HepG2 (cell line): ENCODE measurements at regions not wholly inside any gene's neighbourhood (a gene's known extent, or its start where the extent isn't known, plus 50 kb on each side); places are given as distances from the start of the nearest gene placed in this dataset.

ENCODE experiments used
- ATAC-seq: fragments of 200-7000 bp; cut with Tn5 transposase; 3 replicates; pipeline ENCODE4 v1.9.1; 2020; ENCODE audit warnings: mild to moderate bottlenecking, moderate library complexity
- BruUV-seq: library from RNA; stranded (reverse); fragments of 400-500 nt; replicated peaks from 2 replicates; lab custom pipeline; 2021; lab: Mats Ljungman, UMichigan
- CTCF ChIA-PET: fragments of 300-600 bp; formaldehyde crosslinking; extraction: SDS; loops from one replicate; lab custom pipeline; 2021; ENCODE audit warnings: low total read pairs, inconsistent platforms, low intra/inter-chr PET ratio; lab: Yijun Ruan, JAX
- POLR2A ChIA-PET: fragments of 350-600 bp; sonication (Branson Sonifier 250); formaldehyde crosslinking; loops from one replicate; lab custom pipeline; 2020; ENCODE audit warnings: antibody characterized with exemption, inconsistent platforms; lab: Yijun Ruan, JAX
- DNase-seq: peaks from one replicate; pipeline ENCODE4 v3.0.0-alpha.2; 2015; ENCODE audit warnings: low spot score
- FAIRE-seq: peaks from 3 replicates; lab custom pipeline; 2011; peaks lifted over from hg19 to GRCh38; lab: Jason Lieb, UNC
- H2AFZ ChIP-seq: one replicate; pipeline ENCODE4 v1.6.1; 2011; ENCODE audit warnings: low read length, inconsistent platforms
- H3K27ac ChIP-seq: fragments of 300-600 bp; 3 replicates; pipeline ENCODE4 v1.8.0; 2011; ENCODE audit warnings: mixed run types, mild to moderate bottlenecking, mixed read lengths, low read length, inconsistent platforms; ENCODE audit not compliant: insufficient read depth; ENCODE audit errors: extremely low read length
- H3K27me3 ChIP-seq, 2 experiments: fragments of 200-600 bp in 1 of 2; 2 replicates in 1 of 2; 3 replicates in 1 of 2; pipeline versions ENCODE4 v1.6.0 to v1.8.0; 2011; ENCODE audit warnings: low read length in 2 of 2, mild to moderate bottlenecking in 2 of 2, moderate library complexity in 2 of 2, inconsistent platforms in 1 of 2; ENCODE audit not compliant: insufficient read depth in 2 of 2, control insufficient read depth in 1 of 2
- H3K36me3 ChIP-seq, 2 experiments: fragments of 200-600 bp in 1 of 2; replicated peaks in 1 of 2; 2 replicates in 1 of 2; 3 replicates in 1 of 2; pipeline versions ENCODE4 v1.5.1 to v1.8.0; 2011; ENCODE audit warnings: low read length in 2 of 2, inconsistent platforms in 1 of 2; ENCODE audit not compliant: insufficient read depth in 2 of 2, control insufficient read depth in 1 of 2
- H3K4me1 ChIP-seq: 2 replicates; pipeline ENCODE4 v1.5.1; 2012; ENCODE audit warnings: low read length, inconsistent platforms; ENCODE audit not compliant: insufficient read depth
- H3K4me2 ChIP-seq: 2 replicates; pipeline ENCODE4 v1.6.0; 2011; ENCODE audit warnings: low read depth, low read length, inconsistent platforms
- H3K4me3 ChIP-seq, 3 experiments: fragments of 200-600 bp in 1 of 3; sonication (generic), shearing (Covaris generic) in 1 of 3; replicated peaks in 1 of 3; 2 replicates each; pipeline ENCODE4 v1.5.1; 2011 to 2016; ENCODE audit warnings: low read length in 3 of 3, inconsistent platforms in 2 of 3, low read depth in 2 of 3, mild to moderate bottlenecking in 2 of 3, control low read depth in 1 of 3, mixed read lengths in 1 of 3; ENCODE audit not compliant: insufficient read depth in 1 of 3
- H3K79me2 ChIP-seq: one replicate; pipeline ENCODE4 v1.6.1; 2011; ENCODE audit warnings: low read length, inconsistent platforms; ENCODE audit not compliant: insufficient read depth
- H3K9ac ChIP-seq: 2 replicates; pipeline ENCODE4 v1.6.0; 2011; ENCODE audit warnings: mild to moderate bottlenecking, low read depth, low read length, inconsistent platforms; ENCODE audit not compliant: insufficient read depth
- H3K9me3 ChIP-seq: 2 replicates; pipeline ENCODE4 v1.5.1; 2012; ENCODE audit warnings: mild to moderate bottlenecking, low read length
- H4K20me1 ChIP-seq: 2 replicates; pipeline ENCODE4 v1.6.0; 2011; ENCODE audit warnings: inconsistent platforms, mild to moderate bottlenecking, low read length, moderate library complexity; ENCODE audit not compliant: insufficient read depth
- GTF3A ChIP-seq: sonication (generic); formaldehyde crosslinking; conservative IDR thresholded peaks from 2 replicates; pipeline ENCODE4 v1.4.0; 2020; ENCODE audit warnings: mild to moderate bottlenecking, missing genetic modification reagents
- HMGXB3 ChIP-seq: sonication (generic); formaldehyde crosslinking; IDR thresholded peaks from 2 replicates; pipeline ENCODE4 v1.4.0; 2020; ENCODE audit warnings: missing genetic modification reagents, borderline replicate concordance
- MYNN ChIP-seq: sonication (generic); formaldehyde crosslinking; IDR thresholded peaks from 2 replicates; pipeline ENCODE4 v1.4.0; 2020; ENCODE audit warnings: mild to moderate bottlenecking, low read depth, missing genetic modification reagents
- NAIF1 ChIP-seq: sonication (generic); formaldehyde crosslinking; IDR thresholded peaks from 2 replicates; pipeline ENCODE4 v1.5.0; 2020; ENCODE audit warnings: mild to moderate bottlenecking, missing genetic modification reagents, borderline replicate concordance
- NR1H2 ChIP-seq: sonication (generic); formaldehyde crosslinking; IDR thresholded peaks from 2 replicates; pipeline ENCODE4 v1.8.1; 2022; ENCODE audit warnings: low read depth, missing genetic modification reagents, borderline replicate concordance
- TBP ChIP-seq: sonication (generic); formaldehyde crosslinking; IDR thresholded peaks from 2 replicates; pipeline ENCODE4 v1.5.0; 2020; ENCODE audit warnings: missing genetic modification reagents
- ZBED4 ChIP-seq: sonication (generic); formaldehyde crosslinking; IDR thresholded peaks from 2 replicates; pipeline ENCODE4 v1.4.0; 2020; ENCODE audit warnings: missing genetic modification reagents, borderline replicate concordance
- ZFX ChIP-seq: sonication (generic); formaldehyde crosslinking; IDR thresholded peaks from 2 replicates; pipeline ENCODE4 v1.4.0; 2020; ENCODE audit warnings: mild to moderate bottlenecking, low read depth, missing genetic modification reagents, moderate library complexity
- ZNF652 ChIP-seq: IDR thresholded peaks from 2 replicates; pipeline ENCODE4 v1.6.1; 2016; ENCODE audit warnings: low read depth, borderline replicate concordance
- ZNF724P ChIP-seq: sonication (generic); formaldehyde crosslinking; IDR thresholded peaks from 2 replicates; pipeline ENCODE4 v1.8.0; 2022; ENCODE audit warnings: missing genetic modification reagents, borderline replicate concordance
- ZNF777 ChIP-seq: sonication (generic); formaldehyde crosslinking; IDR thresholded peaks from 2 replicates; pipeline ENCODE4 v1.4.0; 2020; ENCODE audit warnings: missing genetic modification reagents
- ZNF792 ChIP-seq: IDR thresholded peaks from 2 replicates; pipeline ENCODE4 v1.6.1; 2016
- ZNF83 ChIP-seq: sonication (generic); formaldehyde crosslinking; IDR thresholded peaks from 2 replicates; pipeline ENCODE4 v1.4.0; 2020; ENCODE audit warnings: missing genetic modification reagents, mild to moderate bottlenecking, borderline replicate concordance
- in situ Hi-C: cut with HindIII; loops from 2 replicates; pipeline ENCODE4 v1.10.0; 2017; ENCODE audit warnings: low pct_unique_long_range_greater_than_20kb; ENCODE audit not compliant: extremely low pct_ligation_motif_present
- intact Hi-C: fragments of 100-400 bp; cut with micrococcal nuclease; formaldehyde crosslinking; loops from one replicate; pipeline ENCODE4 v1.10.0; 2022; ENCODE audit not compliant: unreplicated experiment
- TF ChIP-seq, protein P1 (sequence below): sonication (generic); IDR thresholded peaks from 2 replicates; pipeline ENCODE4 v1.6.1; 2016; ENCODE audit warnings: low read depth, borderline replicate concordance
- TF ChIP-seq, protein P2 (sequence below): sonication (generic); formaldehyde crosslinking; IDR thresholded peaks from 2 replicates; pipeline ENCODE4 v1.8.0; 2022; ENCODE audit warnings: mild to moderate bottlenecking, missing genetic modification reagents; ENCODE audit not compliant: insufficient replicate concordance

- no peak overlapping the region for H3K27ac ChIP-seq
- H2AFZ ChIP-seq = no peak overlapping the region
- no peaks in the 10 kb centered on the region for H3K36me3 ChIP-seq
- FAIRE-seq = no peak
- no TSS peak for BruUV-seq
- H3K79me2 ChIP-seq = no peaks in the 10 kb centered on the region
- no peak overlapping the region for H3K4me3 ChIP-seq
- CTCF ChIA-PET = no interaction called here
- no peak for DNase-seq
- intact Hi-C loops (no loop called here), in situ Hi-C loops (no loop called here)
- H3K4me2 ChIP-seq = no peak overlapping the region
- no peaks in the 10 kb centered on the region for H3K4me1 ChIP-seq
- no peaks in the 10 kb centered on the region for H3K27me3 ChIP-seq
- ATAC-seq = no peak
- POLR2A ChIA-PET = no interaction called here
- no peak overlapping the region for H3K9ac ChIP-seq
- H4K20me1 ChIP-seq = no peaks in the 10 kb centered on the region
- H3K9me3 ChIP-seq = peaks cover 54% of the 10 kb centered on the region
- TF ChIP-seq, protein P1, sequence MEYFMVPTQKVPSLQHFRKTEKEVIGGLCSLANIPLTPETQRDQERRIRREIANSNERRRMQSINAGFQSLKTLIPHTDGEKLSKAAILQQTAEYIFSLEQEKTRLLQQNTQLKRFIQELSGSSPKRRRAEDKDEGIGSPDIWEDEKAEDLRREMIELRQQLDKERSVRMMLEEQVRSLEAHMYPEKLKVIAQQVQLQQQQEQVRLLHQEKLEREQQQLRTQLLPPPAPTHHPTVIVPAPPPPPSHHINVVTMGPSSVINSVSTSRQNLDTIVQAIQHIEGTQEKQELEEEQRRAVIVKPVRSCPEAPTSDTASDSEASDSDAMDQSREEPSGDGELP = no peak
- TF ChIP-seq ZNF792 (no peak), ZFX (CRISPR knock-in tag) (no peak), ZBED4 (no peak), GTF3A (CRISPR knock-in tag) (no peak), ZNF724P (CRISPR knock-in tag) (no peak), MYNN (CRISPR knock-in tag) (no peak), HMGXB3 (CRISPR knock-in tag) (no peak), NR1H2 (CRISPR knock-in tag) (no peak), ZNF652 (no peak), ZNF777 (CRISPR knock-in tag) (no peak), ZNF83 (CRISPR knock-in tag) (no peak), TBP (CRISPR knock-in tag) (no peak), NAIF1 (CRISPR knock-in tag) (no peak)
- TF ChIP-seq, protein P2, sequence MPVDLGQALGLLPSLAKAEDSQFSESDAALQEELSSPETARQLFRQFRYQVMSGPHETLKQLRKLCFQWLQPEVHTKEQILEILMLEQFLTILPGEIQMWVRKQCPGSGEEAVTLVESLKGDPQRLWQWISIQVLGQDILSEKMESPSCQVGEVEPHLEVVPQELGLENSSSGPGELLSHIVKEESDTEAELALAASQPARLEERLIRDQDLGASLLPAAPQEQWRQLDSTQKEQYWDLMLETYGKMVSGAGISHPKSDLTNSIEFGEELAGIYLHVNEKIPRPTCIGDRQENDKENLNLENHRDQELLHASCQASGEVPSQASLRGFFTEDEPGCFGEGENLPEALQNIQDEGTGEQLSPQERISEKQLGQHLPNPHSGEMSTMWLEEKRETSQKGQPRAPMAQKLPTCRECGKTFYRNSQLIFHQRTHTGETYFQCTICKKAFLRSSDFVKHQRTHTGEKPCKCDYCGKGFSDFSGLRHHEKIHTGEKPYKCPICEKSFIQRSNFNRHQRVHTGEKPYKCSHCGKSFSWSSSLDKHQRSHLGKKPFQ (CRISPR knock-in tag) = no peak
These were observed 948.8 kb upstream of the USP15 start for GRCh38 chr12:61311413-61311812.
